Activated CD4-positive, alpha-beta T cell treated with anti-CD3 and anti-CD28 coated beads, Interleukin-2, Interleukin-4, amounts not matched to agents 100 ng/mL and 50 ng/mL, durations not matched to agents 16 hours and 8 hours (primary cell): ENCODE measurements at regions not wholly inside any gene's neighbourhood (a gene's known extent, or its start where the extent isn't known, plus 50 kb on each side); places are given as distances from the start of the nearest gene placed in this dataset.
"Not testable (repeated sequence)": the region's sequence is repeated elsewhere in the genome, so short reads cannot be mapped to it uniquely, and the experiment has no call there.

Source experiments
- DNase-seq: peaks from one replicate; pipeline ENCODE4 v3.0.0-alpha.2; 2020; ENCODE audit warnings: low spot score

- no peak for DNase-seq
Observed at GRCh38 chr18:14963246-14963645, 215.3 kb downstream of the ANKRD30B start.

- DNase-seq = no peak
Observed at GRCh38 chr18:14964002-14964401, 216.0 kb downstream of the ANKRD30B start.

GRCh38 chr18:14964406-14964805 lies 216.4 kb downstream of the ANKRD30B start:
- no peak for DNase-seq

DNA sequence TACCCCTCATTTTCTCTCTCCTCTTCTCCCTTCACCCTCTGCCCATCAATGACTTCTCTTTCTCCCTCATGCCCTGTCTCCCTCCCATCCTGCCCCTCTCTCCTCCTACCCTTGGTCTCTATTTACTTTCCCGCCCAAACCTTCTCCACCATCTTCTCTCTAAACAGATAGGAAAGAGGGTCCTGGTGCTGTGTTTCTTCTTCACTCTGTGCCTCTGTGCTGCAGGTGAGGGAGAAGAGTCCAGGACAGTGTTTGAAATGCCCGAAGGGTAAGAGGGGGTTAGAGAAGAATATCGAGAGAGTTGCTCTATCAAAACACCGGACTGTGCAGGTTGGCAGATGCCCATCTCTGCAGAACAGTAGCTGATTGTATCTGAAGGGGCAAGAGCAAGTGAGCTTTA lies 217.0 kb downstream of the ANKRD30B start:
- DNase-seq = not testable (repeated sequence)

GRCh38 chr18:14965553-14965952 lies 217.6 kb downstream of the ANKRD30B start:
- no peak for DNase-seq

GRCh38 chr18:14967246-14967645 lies 219.3 kb downstream of the ANKRD30B start:
- DNase-seq = not testable (repeated sequence)

DNA sequence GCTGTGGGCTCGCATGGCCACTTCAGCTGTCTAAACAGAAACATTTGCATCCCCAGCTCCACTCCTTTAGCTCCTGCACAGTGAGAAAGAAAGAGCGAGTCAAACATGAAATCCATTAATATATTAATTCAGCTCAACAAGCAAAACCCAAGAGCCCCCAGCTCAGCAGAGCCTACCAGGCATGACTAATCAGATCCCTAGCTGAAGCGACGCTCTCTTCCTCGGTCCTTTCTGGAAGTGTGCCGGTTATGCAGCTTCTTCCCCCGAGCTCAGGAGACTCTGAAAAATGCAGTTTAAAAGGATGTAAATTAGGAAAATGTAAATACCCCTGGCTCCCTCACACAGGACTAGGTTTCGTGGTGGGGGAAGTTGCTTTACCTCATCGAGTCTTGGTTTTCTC lies 221.5 kb downstream of the ANKRD30B start:
- DNase-seq = no peak

- DNase-seq = no peak
Observed at GRCh38 chr18:14970027-14970426, 222.1 kb downstream of the ANKRD30B start.

GRCh38 chr18:14971461-14972185 lies 223.7 kb downstream of the ANKRD30B start:
- DNase-seq = no peak

GRCh38 chr18:14973421-14973820 lies 225.4 kb downstream of the ANKRD30B start:
- not testable (repeated sequence) for DNase-seq

DNA sequence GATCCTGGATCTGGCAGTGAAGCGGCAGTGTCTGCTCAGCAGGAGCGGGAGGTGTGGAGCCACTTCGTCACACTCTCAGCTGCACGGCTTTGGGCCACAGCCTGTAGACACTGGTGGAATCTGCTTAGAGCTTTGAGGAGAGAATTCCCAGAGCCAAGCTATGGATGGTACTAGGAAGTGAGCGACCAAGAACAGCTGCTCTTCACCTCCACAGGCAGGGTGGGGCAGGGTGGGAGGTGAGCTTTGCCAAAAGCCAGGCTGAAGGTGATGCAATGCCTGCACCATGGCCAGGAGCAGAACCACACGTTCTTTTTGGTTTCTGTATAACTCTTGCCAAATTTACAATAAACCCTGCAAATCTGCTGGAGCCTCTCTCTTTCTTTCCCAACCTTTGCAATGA lies 226.1 kb downstream of the ANKRD30B start:
- no peak for DNase-seq

- no peak for DNase-seq
Observed at GRCh38 chr18:14974576-14974975, 226.6 kb downstream of the ANKRD30B start.

DNA sequence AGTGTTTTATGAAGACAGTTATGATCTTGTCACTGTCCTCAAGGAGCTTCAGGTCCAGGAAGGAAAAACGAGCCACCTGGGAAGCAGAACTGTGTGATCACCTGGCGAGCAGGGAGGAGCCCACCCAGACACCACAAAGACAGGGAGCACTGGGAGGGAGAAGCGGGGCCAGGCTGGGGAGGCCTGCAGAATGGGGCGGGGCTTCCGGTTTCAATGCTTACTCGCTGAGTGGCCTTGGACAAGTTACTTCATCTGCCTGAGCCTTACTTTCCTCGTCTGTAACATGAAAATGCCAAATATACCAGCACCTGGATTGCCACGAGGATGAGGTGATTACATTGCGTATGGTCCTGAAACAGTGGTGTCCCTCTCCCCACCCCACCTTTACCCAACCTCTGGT lies 227.5 kb downstream of the ANKRD30B start:
- no peak for DNase-seq

DNA sequence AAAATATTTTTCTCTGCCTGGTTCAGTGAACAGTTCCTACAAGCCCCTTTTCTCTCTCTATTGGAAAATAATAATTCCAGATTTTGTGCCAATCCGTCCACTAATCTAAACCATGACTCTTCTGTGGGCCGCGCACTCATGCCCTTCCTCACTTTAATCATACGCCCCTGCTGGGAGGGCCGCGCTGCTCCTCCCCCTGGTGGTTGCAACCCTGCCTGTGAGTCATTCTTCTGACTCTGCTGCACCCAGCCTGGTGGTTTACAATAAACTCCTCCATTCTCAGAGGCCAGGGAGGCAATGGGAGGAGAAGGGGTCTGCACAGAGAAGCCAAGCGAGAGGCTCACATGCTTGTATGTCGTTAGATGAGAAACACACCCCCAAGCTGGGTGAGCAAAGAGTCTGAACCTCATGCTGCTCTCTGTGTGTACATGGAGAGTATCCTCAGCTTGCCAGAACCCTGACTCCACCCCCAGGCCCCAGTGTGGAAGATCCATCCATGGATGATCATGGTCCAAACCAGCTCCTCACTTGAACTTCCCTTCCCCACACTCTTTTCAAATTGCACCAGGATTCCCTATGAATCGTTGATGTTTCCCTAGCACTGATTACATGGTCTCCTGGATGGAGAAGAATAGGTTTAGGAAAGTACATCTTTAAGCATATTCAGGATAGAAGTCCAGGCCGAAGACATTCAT lies 228.9 kb downstream of the ANKRD30B start:
- DNase-seq = no peak

DNA sequence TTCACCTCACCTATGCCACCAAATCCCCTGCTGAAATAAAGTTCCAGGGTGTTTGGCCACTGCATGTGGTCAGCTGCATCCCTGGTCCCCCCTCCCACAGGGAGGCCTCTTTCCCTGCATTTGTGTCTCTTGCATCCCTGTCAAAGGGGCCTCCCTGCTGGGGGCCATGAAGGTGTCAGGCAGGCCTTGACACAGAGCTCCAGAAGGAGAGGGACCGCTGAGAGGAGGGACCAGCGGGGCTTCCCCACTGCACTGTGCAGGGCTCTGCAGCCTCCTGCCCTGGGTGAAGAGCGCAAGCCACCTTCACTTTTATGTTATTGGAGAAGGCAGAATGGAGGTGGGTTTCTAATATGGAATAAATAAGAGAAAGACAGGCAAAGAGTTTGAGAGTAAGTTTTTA lies 230.2 kb downstream of the ANKRD30B start:
- DNase-seq = no peak

DNA sequence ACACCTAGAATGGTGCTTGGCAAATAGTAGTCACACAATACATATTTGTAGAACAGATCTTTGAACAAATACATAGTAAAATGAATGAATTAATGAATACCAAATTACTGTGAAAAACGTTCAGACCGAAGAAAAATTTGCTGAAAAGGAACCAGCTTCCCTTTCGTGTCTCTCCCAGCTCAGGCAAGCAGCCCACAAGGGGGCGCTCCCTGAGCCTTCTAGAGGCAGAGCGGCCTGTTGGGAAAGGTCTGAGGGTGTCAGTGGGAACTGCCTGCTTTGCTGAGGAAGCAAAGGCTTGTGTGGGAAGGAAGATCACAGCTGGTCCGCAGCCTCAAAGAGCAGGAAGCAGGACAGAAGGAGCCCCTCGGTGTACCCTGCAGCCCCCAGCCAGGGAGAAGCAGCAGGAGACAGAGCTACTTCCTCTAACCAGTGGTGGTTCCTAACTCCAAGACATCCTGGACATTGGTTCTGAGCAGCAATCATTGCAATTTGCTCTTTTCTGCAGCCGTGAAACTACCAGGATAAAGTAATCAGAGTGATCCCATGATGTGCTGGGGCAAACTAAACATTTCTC lies 231.1 kb downstream of the ANKRD30B start:
- DNase-seq = peak; percentile 34

GRCh38 chr18:14979875-14980274 lies 231.9 kb downstream of the ANKRD30B start:
- no peak for DNase-seq

DNA sequence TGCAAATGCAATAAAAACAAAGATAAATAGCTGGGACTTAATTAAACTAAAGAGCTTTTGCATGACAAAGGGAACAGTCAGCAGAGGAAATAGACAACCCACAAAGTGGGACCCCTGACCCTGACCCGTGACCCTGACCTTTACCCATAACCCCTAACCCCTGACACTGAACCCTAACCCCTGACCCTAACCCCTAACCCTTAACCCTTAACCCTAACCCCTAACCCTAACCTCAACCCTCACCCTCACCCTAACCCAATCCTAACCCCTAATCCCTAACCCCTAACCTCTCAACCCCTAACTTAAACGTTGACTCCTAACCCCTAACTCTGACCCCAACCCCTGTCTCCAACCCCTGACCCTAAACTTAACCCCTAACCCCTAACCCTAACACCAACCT lies 236.6 kb downstream of the ANKRD30B start:
- not testable (repeated sequence) for DNase-seq

DNA sequence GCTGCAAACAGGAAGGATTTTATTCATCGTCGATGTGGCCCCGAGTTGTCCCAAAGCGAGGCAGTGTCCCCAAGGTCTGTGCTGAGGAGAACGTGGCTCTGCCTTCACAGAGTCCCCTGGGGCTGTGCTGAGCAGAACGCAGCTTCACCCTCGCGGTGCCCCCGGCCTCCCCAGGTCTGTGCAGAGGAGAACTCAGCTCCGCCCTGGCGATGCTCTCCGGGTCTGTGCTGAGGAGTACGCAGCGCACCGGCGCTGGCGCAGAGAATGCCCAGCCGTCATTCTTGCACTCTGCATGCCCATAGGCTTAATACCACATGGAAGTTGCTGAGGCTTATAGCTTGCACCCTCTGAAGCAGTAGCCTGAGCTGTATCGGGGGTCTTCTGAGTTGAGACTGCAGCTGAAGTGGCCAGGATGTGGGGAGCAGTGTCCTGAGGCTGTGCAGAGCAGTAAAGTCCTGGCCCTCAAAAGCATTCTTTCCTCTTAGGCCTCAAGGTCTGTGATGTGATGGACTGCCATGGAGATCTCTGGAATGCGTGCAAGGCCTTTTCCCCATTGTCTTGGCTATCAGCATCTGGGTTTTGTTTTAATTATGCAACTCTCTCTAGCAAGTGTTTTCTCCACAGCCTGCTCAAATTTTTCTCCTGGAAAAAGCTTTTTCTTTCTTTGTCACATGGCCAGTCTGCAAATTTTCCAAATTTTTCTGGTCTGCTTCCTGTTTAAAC lies 237.5 kb downstream of the ANKRD30B start:
- DNase-seq = not testable (repeated sequence)

GRCh38 chr18:14987377-14987776 lies 239.4 kb downstream of the ANKRD30B start:
- DNase-seq = not testable (repeated sequence)

GRCh38 chr18:14987960-14988710 lies 240.2 kb downstream of the ANKRD30B start:
- not testable (repeated sequence) for DNase-seq

GRCh38 chr18:14989569-14989968 lies 241.6 kb downstream of the ANKRD30B start:
- not testable (repeated sequence) for DNase-seq
